PC-3 (cell line): ENCODE measurements at regions not wholly inside any gene's neighbourhood (a gene's known extent, or its start where the extent isn't known, plus 50 kb on each side); places are given as distances from the start of the nearest gene placed in this dataset.

Experiments
- CTCF ChIP-seq: fragments of 300-600 bp; sonication (generic); conservative IDR thresholded peaks from 2 replicates; pipeline ENCODE4 v1.5.1; 2017; ENCODE audit warnings: antibody characterized with exemption, low read depth, mild to moderate bottlenecking, low read length
- EZH2phosphoT487 ChIP-seq: fragments of 300-600 bp; sonication (generic); IDR thresholded peaks from 2 replicates; pipeline ENCODE4 v1.6.1; 2018; ENCODE audit warnings: mild to moderate bottlenecking, antibody characterized with exemption, low read length, borderline replicate concordance

- TF ChIP-seq CTCF, result no peak
- no peak for TF ChIP-seq EZH2phosphoT487
Observed at GRCh38 chr1:193569096-193569982, 382.9 kb upstream of the B3GALT2 start.
